Natural killer cell treated with Interleukin-12 subunit alpha and Interleukin-12 subunit beta and Interleukin-15 and Interleukin-18, amount 100 ng/mL, for 72 hours (primary cell): ENCODE measurements at regions not wholly inside any gene's neighbourhood (a gene's known extent, or its start where the extent isn't known, plus 50 kb on each side); places are given as distances from the start of the nearest gene placed in this dataset.
"Not testable (repeated sequence)": the region's sequence is repeated elsewhere in the genome, so short reads cannot be mapped to it uniquely, and the experiment has no call there.

Source experiments
- ATAC-seq, 2 donors: fragments of 150-1000 bp; cut with Tn5 transposase in 1 of 2; sonication (Bioruptor Pico), chemical (Tn5 transposase) in 1 of 2; 2 replicates each; pipeline ENCODE4 v1.10.0; 2021
- DNase-seq: peaks from one replicate; pipeline ENCODE4 v3.0.0; 2022; ENCODE audit warnings: low spot score
- H3K27ac Mint-ChIP-seq, 2 donors: 1 replicate in 1 of 2; 2 replicates in 1 of 2; pipeline ENCODE4 v1.8.0; 2022; ENCODE audit warnings: mixed read lengths in 2 of 2, mild to moderate bottlenecking in 1 of 2, moderate library complexity in 1 of 2
- H3K27me3 Mint-ChIP-seq, 2 donors: 1 replicate in 1 of 2; 2 replicates in 1 of 2; pipeline ENCODE4 v1.8.0; 2022; ENCODE audit warnings: mixed read lengths in 2 of 2
- H3K36me3 Mint-ChIP-seq: one replicate; pipeline ENCODE4 v1.8.0; 2022; ENCODE audit warnings: mixed read lengths
- H3K4me1 Mint-ChIP-seq, 2 donors: 1 replicate in 1 of 2; 2 replicates in 1 of 2; pipeline ENCODE4 v1.8.0; 2022; ENCODE audit warnings: low read depth in 2 of 2, mixed read lengths in 2 of 2, mild to moderate bottlenecking in 1 of 2
- H3K4me3 Mint-ChIP-seq: one replicate; pipeline ENCODE4 v1.8.0; 2022; ENCODE audit warnings: mixed read lengths
- H3K9me3 Mint-ChIP-seq: 2 replicates; pipeline ENCODE4 v1.8.0; 2022; ENCODE audit warnings: mixed read lengths

- Mint-ChIP-seq H3K27me3 (peaks cover 2 to 3% of the 10 kb centered on the region in 2 donors), H3K4me3 (no peak overlapping the region), H3K4me1 (no peaks in the 10 kb centered on the region), H3K9me3 (no peaks in the 10 kb centered on the region), H3K27ac (no peak overlapping the region), H3K36me3 (no peaks in the 10 kb centered on the region)
- DNase-seq (no peak), ATAC-seq (no peak)
Observed at GRCh38 chr11:8763070-8763685, 80.6 kb downstream of the RPL27A start.

GRCh38 chr11:8765294-8765693 is 82.7 kb downstream of the RPL27A start:
- Mint-ChIP-seq H3K4me3 (no peak overlapping the region), H3K36me3 (no peaks in the 10 kb centered on the region), H3K4me1 (no peaks in the 10 kb centered on the region), H3K27ac (no peak overlapping the region), H3K27me3 (peaks cover 0 to 2% of the 10 kb centered on the region in 2 donors), H3K9me3 (no peaks in the 10 kb centered on the region)
- ATAC-seq (no peak), DNase-seq (no peak)

- Mint-ChIP-seq H3K36me3 (no peaks in the 10 kb centered on the region), H3K4me1 (no peaks in the 10 kb centered on the region), H3K4me3 (no peak overlapping the region), H3K27me3 (peaks cover 0 to 2% of the 10 kb centered on the region in 2 donors), H3K27ac (no peak overlapping the region), H3K9me3 (no peaks in the 10 kb centered on the region)
- ATAC-seq: no peak
- no peak for DNase-seq
Observed at GRCh38 chr11:8766043-8766987, 83.7 kb downstream of the RPL27A start.

GRCh38 chr11:8766988-8767374 is 84.4 kb downstream of the RPL27A start:
- Mint-ChIP-seq H3K36me3 (no peaks in the 10 kb centered on the region), H3K27me3 (peaks cover 0 to 2% of the 10 kb centered on the region in 2 donors), H3K27ac (no peak overlapping the region), H3K4me1 (no peaks in the 10 kb centered on the region), H3K4me3 (no peak overlapping the region), H3K9me3 (no peaks in the 10 kb centered on the region)
- DNase-seq (no peak), ATAC-seq (no peak)

GRCh38 chr11:8767466-8768142 is 85.0 kb downstream of the RPL27A start:
- H3K4me3 Mint-ChIP-seq: no peak overlapping the region
- DNase-seq (no peak), ATAC-seq (no peak)
- H3K4me1 Mint-ChIP-seq: no peaks in the 10 kb centered on the region
- H3K36me3 Mint-ChIP-seq: no peaks in the 10 kb centered on the region
- no peaks in the 10 kb centered on the region for H3K9me3 Mint-ChIP-seq
- H3K27me3 Mint-ChIP-seq: peaks cover 0 to 2% of the 10 kb centered on the region in 2 donors
- H3K27ac Mint-ChIP-seq: no peak overlapping the region

GRCh38 chr11:8768625-8769333 is 86.2 kb downstream of the RPL27A start:
- Mint-ChIP-seq H3K36me3 (no peaks in the 10 kb centered on the region), H3K4me1 (no peaks in the 10 kb centered on the region), H3K9me3 (no peaks in the 10 kb centered on the region), H3K27me3 (no peaks in the 10 kb centered on the region), H3K27ac (no peak overlapping the region), H3K4me3 (no peak overlapping the region)
- DNase-seq (no peak), ATAC-seq (no peak)

DNA sequence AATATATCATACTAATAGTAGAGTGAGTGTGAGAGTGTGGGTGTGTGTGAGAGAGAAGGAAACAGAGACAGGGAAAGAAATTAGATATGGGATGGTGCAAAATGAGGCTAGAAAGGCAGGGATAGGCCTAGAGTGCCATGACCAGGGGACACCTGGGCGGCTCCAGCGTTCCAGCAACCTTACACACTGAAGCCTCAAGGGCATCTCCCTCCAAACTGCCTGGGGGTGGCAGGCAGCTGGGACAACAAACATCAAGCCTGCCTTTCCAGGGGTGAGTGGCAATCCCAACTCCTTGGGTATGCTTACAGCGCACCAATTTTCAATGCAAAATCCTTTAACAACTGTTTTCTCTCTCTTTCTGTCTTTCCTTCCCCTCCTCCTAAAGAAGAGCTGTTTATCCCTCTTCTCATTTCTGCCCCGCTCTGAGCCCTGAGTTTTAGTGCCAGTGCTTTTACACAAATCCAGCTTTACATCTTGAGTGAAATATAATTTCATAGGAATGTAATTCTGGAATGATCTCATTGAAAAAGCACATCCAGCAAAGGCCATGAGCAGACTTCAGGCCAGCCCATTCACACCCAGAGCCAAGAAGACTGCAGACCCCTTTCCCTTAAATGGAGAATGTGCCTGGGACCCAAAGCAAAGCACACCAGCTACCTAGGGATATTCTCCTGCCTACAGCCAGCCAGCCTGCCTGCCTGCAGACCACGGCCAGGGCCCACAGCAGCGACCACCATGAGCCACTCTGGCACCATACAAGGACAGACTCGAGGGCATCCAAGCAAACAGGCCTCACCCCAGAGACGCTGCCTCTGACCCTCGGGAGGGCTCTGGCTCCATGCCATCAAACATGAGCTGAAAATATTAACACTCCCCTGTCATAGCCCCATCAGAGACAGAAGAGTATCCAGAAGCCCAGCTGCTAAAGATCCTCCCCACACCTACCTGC is 90.3 kb downstream of the RPL27A start:
- no peak for ATAC-seq
- Mint-ChIP-seq H3K4me3 (no peak overlapping the region), H3K4me1 (peaks cover 4 to 16% of the 10 kb centered on the region in 2 donors), H3K27me3 (no peaks in the 10 kb centered on the region), H3K27ac (no peak overlapping the region), H3K9me3 (no peaks in the 10 kb centered on the region), H3K36me3 (no peaks in the 10 kb centered on the region)
- no peak for DNase-seq

DNA sequence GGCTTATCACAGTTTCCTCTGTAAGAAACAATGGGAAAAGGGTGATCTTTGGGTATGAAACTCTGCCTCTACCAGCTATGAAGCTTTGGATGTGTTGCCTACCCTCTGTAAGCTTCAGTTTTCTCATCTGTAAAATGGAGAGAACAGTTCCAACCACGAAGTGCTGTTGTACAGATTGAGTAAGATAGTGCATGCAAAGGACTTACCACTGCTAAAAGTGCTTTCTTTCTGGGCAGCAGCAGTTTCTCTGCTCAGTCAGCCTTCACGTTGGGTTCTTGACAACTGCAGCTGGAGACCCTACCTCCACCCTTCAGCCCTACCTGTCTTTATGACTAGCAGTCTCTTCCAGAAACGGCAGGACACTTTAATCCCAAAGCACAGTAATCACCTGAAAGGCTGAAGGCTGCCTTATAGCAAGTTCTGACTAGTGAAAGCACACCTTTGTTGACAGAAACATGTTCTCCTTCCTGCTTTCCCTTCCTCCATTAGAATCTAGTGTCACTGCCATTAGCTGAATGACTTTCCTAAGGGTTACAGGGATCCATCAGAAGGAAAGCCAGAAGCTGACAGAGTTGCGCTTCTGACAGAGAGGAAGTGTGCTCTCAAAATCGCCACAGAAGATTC is 91.4 kb downstream of the RPL27A start:
- no peaks in the 10 kb centered on the region for H3K9me3 Mint-ChIP-seq
- H3K4me3 Mint-ChIP-seq: no peak overlapping the region
- no peaks in the 10 kb centered on the region for H3K27me3 Mint-ChIP-seq
- H3K36me3 Mint-ChIP-seq: no peaks in the 10 kb centered on the region
- H3K27ac Mint-ChIP-seq: peak overlapping the region in 1 of 2 donors; percentile 22
- no peak for DNase-seq
- H3K4me1 Mint-ChIP-seq: peaks cover 4 to 24% of the 10 kb centered on the region in 2 donors
- no peak for ATAC-seq

GRCh38 chr11:8774916-8775315 is 92.3 kb downstream of the RPL27A start:
- Mint-ChIP-seq H3K27ac (peak overlapping the region in 1 of 2 donors; percentile 22), H3K4me1 (peaks cover 4 to 25% of the 10 kb centered on the region in 2 donors)
- H3K9me3 Mint-ChIP-seq, DNase-seq, H3K27me3 Mint-ChIP-seq, ATAC-seq, H3K36me3 Mint-ChIP-seq, H3K4me3 Mint-ChIP-seq: not testable (repeated sequence)

- Mint-ChIP-seq H3K36me3 (no peaks in the 10 kb centered on the region), H3K4me3 (no peak overlapping the region), H3K27me3 (peaks cover 2 to 6% of the 10 kb centered on the region in 2 donors), H3K9me3 (no peaks in the 10 kb centered on the region), H3K27ac (no peak overlapping the region), H3K4me1 (peaks cover 4 to 25% of the 10 kb centered on the region in 2 donors)
- DNase-seq: no peak
- ATAC-seq: no peak
Observed at GRCh38 chr11:8775332-8775731, 92.7 kb downstream of the RPL27A start.

GRCh38 chr11:8775734-8776133 is 93.1 kb downstream of the RPL27A start:
- Mint-ChIP-seq H3K4me3 (no peak overlapping the region), H3K9me3 (no peaks in the 10 kb centered on the region), H3K27me3 (peaks cover 5 to 10% of the 10 kb centered on the region in 2 donors), H3K36me3 (no peaks in the 10 kb centered on the region), H3K4me1 (peaks cover 4 to 25% of the 10 kb centered on the region in 2 donors), H3K27ac (no peak overlapping the region)
- DNase-seq: no peak
- no peak for ATAC-seq

DNA sequence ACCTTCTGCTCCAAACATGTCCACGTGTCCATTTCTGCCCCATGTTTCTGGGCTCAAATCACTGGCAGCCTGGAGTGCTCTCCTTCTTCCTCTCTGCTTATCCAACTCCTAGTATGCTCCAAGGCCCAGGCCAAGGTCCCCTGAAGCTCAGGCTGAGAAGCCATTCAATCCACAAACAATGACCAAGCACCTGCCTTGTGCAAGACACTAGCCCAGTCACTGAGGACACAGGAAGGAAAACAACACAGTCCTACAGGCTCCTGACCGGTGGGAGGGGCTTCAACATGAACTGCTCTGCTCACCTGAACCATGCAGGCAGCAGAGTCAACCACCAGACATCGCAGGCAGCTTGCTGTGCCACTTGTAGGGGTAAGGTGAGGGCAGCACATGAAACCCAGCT is 93.6 kb downstream of the RPL27A start:
- no peak overlapping the region for H3K27ac Mint-ChIP-seq
- H3K27me3 Mint-ChIP-seq: peaks cover 6 to 14% of the 10 kb centered on the region in 2 donors
- no peak for ATAC-seq
- H3K4me1 Mint-ChIP-seq: peaks cover 4 to 25% of the 10 kb centered on the region in 2 donors
- DNase-seq: no peak
- H3K4me3 Mint-ChIP-seq: no peak overlapping the region
- no peaks in the 10 kb centered on the region for H3K36me3 Mint-ChIP-seq
- no peaks in the 10 kb centered on the region for H3K9me3 Mint-ChIP-seq
